GM21529 (cell line): ENCODE measurements at regions not wholly inside any gene's neighbourhood (a gene's known extent, or its start where the extent isn't known, plus 50 kb on each side); places are given as distances from the start of the nearest gene placed in this dataset.
A peak's percentile ranks its signal among the peaks of the same experiment; 100 is the strongest.

Source experiments
- ATAC-seq: cut with Tn5 transposase; IDR thresholded peaks from one replicate; pipeline ENCODE4 v1.9.1; 2021; ENCODE audit not compliant: unreplicated experiment

DNA sequence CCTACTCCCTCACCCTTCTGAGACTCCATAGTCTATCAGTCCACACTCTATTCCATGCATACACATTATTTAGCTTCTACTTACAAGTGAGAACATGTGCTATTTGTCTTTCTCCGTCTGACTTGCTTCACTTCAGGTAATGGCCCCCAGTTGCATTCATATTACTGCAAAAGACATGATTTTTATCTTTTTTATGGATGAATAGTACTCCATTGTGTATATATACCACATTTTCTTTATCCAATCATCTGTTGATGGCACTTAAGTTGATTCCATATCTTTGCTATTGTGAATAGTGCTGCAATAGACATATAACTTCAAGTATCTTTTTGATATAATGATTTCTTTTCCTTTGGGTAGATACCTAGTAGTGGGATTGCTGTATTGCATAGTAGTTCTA lies 171.8 kb downstream of the DACT1 start:
- no peak for ATAC-seq

DNA sequence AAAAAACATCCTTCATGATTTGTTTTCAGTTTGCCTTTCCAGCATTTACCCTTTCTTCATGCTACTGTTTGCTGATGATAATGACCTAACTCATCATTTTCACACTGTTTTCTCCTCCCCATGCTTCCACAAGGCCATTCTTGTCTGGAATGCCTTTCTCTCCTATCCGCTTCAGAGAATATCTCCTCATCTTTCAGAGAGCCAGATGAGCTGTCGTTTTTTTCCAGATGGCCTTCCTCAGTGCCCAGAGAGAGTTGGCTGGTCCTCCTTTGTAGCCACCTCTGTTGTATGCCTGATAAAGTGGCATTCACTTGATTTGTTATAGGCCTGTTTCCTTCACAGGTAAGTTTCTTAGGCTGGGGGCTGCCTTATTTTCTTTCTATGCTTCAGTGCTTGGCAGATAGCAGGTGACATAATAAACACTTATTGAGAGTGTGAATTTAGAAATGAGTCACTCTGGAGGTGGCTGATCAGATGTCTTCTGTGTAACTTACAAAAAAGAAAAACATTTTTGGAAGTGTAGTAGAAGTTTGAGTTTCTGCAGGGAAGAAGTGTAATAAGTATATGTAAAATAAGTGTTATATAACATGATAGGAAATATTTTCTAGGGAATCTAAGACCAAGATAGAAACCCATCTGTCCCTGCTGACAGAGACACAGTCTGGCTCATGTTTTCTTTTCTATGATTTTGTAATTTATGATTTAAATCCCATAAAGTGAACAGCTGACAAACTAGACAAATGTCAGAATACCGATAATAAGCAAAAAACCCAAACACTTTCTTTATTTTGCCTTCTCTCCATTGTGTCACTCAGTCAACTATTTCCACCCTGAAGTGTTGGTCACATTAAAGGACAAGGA lies 174.5 kb downstream of the DACT1 start:
- ATAC-seq = peak; percentile 70

DNA sequence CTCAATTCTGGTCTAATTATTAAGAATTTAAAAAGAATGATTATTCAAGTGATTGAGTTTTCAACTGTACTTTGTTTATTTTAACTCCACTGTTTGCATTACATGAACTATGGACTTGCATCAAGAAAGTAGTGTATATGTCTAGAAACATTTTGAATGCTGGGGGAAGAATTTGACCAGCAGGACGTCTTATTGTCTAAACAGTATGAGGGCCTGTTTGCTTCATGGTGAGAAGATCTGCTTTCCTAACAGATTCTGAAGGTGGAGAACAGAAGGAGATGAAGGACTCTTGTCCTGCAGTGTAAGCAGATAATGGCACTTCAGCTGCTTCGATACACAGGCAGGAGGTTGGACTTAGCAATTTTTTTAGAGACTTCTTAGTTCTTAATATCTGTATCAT lies 176.0 kb downstream of the DACT1 start:
- no peak for ATAC-seq

DNA sequence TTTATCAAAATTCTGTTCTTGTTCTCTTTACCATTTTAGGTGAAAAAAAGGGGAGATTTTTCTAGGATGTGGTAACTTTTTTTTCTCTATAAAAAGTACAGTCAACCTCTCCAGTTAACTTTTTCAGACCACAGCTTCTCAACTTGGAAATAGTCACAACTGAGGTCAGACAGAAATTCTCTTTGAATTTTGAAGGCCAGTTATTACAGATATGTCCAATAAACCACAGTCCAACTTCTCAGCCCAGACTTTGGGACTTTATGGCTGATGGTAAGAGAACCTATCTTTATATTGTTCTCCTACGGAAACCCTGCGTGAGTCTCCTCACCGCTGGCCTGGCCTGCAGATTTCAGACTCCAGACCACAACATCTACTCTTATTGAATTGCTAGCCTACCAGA lies 176.7 kb downstream of the DACT1 start:
- ATAC-seq = no peak

DNA sequence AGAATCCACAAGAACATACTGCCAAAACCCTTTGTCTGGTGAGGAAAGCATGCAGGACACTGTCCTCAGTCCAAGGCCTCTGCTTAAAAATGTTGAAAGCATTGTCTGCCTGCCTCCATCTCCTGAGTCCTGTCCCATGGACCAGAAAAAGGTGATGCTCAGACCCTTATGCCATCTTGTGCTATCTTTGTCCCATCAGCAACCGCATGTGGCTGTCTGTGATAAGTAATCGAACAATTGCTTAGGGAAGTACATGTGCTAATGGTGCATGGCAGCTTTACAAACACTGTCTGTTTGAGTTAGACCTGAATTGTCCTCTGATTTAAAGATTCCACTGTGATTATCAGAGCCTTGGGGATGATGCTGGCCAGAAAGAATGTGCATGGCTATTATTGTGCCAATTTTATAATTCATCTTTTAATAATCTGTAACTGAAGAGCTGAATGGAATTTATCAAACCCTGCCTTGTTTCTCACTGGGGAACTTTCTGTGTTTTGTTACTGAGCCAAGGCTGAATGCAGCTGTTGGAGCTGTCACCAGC lies 177.5 kb downstream of the DACT1 start:
- no peak for ATAC-seq

DNA sequence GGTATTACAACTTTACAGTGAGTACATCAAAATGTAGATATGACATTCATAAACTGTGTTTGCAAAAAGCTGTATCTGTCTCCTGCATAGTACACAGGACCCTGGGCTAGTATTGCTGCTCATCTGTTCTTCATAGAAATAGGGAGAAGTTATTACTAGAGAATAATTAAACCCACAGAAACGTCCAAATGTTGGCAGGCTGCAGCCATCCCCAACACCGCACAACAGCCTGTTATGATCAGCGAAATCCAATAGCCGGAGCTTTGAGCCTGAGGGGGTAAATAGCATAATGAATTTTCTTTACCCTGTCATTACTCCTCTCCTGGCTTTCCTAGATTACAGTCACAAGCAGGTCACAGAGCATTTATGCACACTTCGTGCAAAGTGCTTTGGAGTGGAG lies 178.0 kb downstream of the DACT1 start:
- ATAC-seq = no peak

DNA sequence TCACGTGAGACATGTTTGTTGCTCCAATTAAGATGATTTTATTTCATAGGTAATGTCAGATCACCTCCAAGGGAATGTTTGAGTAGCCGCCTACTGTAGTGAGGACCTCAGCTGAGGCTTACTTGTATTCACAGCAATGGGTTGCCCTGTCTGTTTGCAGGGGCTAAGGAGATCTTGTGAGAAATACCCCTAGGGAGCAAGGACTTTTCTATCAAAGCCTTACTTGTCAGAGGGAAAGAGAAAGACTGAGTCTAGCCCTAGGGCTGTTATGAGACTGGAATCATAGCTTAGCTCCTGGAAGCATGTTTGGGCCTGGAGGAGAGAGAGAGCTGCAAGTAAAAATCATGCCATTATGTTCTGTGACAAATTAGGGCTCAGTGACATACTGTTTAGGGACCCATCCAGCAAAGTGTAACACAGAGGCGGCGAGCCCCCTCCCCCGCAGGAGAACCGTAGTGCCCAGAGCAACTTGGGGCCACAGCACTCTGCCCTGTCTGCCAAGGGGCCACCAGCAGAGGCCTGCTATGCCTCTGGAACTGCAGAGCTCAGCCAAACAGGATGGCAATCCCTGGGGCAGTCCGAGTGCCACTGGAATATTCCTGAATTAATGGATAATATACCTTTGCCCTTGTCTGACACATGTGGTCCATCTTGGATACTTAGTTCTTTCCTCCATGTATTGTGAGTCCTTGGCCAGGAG lies 178.8 kb downstream of the DACT1 start:
- no peak for ATAC-seq

DNA sequence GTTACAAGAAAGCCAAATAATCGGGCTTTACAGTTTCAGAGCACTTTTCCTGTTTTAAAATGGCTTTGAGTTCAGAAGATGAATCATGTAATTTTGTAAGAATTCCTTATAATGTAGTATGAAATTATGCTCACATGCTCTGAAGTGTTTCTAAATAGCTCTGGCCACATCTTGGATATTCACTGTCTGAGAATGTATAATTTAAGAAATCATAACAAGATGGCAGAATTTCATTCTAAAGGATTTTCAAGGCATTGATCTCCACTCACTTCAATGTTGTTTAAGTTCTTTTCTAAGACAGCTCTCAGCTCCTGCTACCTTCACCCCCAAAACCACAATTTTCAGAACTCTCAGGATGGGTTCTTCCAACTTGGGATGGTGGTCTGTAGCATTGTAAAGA lies 180.1 kb downstream of the DACT1 start:
- ATAC-seq = no peak

DNA sequence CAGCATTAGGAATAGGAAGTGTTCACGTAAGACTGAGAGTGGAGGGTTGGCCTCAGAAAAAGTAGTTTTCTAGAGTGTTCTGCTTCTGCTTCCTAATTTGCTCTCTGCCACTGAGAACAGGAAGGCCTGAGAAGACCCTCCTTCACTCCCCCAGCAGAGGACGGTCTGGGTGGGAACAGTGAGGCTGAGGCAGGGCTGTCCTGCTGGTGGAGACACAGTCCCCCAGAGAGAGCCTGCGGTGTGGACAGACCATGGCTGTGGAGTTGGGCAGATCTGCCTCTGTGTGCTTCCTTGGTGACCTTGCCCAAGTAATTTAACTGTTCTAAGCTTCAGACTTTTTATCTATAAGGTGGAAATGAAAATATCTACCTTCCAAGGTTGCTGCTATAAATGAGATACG lies 182.3 kb downstream of the DACT1 start:
- no peak for ATAC-seq

DNA sequence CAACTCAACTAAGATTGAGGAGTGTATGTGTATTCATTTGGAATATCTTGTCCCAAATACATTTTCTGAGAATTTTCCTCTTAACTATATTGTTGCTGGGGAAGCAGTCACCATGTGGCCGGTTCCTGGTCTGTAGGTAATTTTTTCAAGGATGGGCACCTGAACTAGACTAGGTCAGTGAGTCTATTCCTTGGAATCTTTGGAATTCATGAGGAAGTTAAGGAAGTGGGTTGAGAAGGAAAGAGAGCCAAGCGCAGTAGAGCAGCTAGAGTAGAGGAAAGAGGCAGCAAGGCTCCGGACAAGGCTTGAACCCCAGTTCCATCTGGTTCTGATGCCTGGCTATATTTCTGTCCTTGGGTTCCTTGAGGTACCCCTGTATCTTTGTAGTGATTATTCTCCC lies 183.7 kb downstream of the DACT1 start:
- no peak for ATAC-seq

DNA sequence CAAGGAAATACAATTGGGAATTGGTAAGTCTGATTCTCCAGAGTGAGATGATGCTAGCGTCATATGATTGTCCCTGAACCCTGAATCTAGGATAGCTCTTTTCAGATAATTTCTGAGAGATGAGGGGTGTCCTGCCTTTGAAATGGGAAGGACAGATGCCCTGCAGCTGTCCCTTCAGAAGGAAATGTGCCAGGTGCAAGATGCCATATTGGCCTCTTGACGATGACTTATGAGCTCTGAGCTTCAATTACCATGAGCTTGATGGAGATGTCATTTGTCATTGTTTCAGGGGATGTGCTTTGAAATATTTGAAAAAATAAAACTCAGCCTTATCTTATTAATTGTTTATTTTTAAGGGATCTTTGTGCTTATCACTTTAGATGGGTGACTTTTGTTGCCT lies 185.1 kb downstream of the DACT1 start:
- no peak for ATAC-seq

DNA sequence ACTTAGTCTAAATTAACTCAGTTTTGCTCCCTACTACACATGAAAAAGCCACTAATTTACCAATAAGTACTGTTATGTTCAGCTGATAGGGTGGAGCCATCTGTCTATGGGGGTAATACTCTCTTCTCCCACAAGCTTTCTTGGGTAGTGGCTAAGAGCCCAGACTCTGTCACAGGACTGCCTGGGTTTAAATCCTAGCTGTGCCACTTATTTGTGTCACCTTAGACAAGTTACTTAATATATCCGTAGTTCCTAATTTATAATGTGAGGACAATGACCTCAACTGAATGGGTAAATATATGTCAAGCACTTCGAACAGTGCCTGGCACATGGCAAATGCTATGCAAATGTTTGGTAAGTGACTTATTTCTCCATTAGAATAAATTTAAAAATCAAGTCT lies 185.6 kb downstream of the DACT1 start:
- no peak for ATAC-seq

DNA sequence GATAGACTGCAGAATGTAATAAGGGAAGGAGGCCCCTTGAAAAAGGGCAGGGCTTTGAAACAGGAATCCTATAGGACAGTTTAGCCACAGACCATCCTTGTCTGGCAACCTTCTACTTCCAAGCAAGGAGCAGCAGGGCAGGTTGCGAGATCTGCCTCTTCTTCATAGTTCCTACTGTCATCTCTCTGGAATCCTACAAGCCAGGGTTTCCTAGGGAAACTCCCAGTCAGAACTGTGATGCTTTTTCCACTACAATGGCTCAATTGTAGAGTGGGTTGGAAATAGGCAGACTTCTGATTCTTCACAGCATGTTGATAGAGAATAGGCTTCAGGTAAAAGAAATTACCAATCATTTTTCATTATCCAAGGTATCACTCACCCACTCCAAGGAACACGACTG lies 186.3 kb downstream of the DACT1 start:
- no peak for ATAC-seq

DNA sequence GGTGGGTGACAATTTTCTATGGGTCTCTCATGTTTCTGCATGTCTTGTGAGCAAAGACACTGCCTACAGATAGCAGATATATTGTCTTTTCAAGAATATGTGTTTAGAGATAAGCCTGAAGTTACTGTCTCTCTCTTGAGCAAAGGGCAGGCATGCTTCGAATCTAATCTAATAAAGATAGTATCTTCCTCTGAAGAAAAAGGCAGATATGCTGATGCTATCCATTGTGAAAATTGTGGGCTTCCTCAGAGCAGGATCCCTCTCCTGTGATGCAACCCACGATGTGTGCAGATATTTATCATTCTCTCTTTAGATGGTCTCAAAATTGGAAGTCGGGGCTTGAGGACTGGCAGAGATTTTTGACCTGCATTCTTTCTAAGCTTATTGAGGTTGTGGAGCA lies 187.0 kb downstream of the DACT1 start:
- ATAC-seq = no peak

DNA sequence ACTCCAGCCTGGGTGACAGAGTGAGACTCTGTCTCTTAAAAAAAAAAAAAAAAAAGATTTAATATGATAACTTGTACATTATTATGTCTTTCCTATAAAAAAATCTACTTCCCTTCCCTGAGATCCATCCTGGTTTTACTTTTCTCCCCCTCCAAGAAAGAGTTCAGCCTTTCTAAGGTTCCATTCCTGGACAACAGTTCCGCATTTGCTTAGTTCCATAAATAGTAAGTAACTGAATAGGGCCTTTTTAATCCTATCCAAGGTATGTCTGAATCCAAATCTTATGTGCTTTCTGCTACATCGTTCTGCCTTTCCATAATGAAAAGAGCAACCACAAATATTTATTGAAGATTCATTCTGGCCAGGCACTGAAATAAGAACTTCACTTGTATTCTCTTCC lies 187.8 kb downstream of the DACT1 start:
- no peak for ATAC-seq

DNA sequence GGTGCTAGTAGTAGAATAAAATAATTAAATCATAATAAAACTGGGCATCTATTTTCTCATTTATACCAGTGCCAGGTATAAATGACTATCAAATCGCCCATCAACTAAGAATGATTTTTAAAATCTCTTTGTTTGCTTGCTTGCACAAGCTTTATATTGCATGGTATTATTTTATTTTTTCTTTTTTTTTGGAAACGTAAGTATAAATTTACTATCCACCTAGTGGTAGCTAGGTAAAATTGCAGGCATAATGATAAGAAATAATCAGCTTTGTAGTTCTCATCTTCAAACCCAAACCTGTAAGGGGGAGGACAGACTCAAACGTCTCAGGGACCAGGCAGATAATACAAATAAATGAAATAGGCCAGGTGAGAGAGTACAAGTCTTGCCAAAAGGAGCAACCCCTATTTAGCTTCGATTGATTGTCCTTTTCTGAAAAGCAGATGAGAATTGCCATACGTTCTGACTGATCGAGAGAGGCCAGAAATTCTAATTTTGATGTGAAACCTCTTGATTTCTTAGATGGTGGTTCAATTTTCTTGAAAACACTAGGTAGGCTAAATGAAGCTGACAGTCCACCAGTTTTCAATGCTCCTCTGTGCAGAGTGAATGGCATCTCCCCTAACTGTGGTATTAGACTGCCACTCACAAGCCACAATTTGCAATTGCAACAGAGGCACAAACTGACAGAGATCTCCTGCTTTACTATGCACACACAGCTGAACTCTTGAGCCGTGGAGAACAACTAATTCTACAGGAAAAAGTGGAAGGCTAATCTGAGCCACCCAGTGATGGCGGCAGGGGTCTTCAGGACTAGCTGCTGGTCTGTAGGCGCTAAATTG lies 189.3 kb downstream of the DACT1 start:
- ATAC-seq = no peak

DNA sequence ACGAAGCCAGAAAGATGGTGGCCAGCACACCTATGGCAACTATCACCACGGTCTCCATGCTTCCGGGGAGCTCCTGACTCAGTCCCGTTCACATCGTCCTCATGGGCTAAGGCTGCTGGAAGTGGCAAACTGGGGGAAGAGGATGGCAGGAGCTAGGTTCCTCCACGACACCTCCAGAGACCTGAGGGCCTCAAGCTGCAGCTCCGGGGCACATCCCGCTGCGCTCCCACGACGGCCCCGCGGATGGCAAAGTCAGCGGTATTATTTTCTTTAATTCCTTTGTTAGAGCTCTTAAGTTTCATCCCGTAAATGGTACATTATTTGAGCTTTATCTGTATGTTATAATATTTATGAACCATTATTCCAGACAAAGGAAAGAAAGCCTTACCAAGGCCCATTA lies 190.5 kb downstream of the DACT1 start:
- no peak for ATAC-seq

DNA sequence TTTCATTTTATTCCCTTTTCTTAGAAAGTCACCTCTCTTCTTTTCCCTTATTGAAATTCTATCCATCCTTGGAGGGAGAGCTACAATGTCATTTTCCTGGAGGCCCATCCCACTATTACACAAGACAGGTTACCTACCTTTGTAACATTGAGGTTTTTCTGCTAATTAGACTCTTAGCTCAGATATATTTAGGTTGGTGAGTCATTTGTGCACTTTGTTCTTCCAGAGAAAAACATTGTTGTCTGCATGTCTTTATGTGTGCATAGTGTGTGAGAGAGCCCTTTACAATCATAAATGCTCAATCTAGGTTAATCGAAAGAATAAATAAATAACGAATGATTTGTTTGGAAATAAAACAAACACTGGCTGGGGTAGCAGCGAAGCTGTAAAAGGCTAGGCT lies 191.8 kb downstream of the DACT1 start:
- no peak for ATAC-seq

DNA sequence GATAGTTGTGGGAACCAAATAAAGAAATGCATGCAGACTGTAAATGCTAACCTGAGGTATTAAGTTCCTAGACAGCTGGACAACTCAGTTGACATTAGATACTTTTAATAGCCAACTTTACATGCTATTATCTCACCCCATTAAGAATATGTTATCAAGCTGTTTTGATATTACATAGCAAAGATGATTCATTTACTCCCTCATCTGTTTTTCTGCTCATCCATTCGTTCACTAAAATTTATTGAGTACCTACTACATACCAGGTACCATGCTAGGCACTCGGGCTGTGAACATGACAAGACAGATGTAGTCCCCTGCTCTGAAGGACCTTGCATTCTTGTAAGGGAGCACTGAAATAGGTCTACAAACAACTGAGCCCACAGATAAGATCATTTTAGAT lies 192.4 kb downstream of the DACT1 start:
- no peak for ATAC-seq

DNA sequence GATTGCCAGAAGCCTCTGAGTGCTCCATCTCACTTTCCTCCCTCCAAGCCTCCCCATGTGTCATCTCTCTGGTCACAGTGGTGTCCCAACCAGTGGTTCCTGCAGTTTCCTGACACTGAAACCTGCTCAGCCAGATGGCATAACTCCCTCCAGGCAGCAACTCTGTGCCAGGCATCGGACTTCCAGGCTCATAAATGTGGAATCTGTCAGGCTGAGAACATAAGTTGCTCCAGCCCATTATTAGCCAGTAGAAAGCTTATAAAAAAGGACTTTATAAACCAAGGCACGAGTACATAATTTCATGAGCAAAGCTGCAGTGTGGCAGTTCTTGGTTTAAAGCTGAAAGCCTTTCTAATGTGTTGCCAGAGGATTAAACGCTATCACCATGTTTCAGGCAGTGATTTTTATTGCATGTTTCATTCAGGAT lies 194.3 kb downstream of the DACT1 start:
- no peak for ATAC-seq

DNA sequence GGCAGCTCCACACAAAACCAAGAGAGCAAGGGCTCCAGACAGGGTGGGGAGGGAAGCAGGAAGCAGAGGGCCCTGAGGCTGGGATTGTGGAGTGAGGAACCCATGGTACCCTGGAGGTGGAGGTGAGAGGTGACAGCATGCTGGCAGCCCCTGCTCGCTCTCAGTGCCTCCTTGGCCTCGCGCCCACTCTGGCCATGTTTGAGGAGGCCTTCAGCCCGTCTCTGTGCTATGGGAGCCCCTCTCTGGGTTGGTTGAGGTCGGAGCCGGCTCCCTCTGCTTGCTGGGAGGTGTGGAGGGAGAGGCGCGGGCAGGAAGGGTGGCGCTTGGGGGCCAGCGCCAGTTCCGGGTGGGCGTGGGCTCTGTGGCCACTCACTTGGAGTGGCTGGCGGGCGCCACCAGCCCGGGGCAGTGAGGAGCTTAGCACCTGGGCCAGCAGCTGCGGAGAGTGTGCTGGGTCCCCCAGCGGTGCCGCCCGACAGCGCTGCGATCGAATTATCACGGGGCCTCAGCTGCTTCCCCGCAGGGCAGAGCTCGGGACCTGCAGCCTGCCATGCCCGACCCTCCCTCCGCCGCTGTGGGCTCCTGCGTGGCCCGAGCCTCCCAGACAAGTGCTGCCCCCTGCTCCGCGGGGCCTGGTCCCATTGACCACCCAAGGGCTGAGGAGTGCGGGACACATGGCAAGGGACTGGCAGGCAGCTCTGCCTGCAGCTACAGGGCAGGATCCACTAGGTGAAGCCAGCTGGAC lies 196.0 kb downstream of the DACT1 start:
- ATAC-seq = no peak
